ENCODE measurements at regions not wholly inside any gene's neighbourhood (a gene's known extent, or its start where the extent isn't known, plus 50 kb on each side); places are given as distances from the start of the nearest gene placed in this dataset.

GRCh38 chr10:129089341-129089740 is 377.7 kb upstream of the MGMT start:
- H3K27ac ChIP-seq = no peak overlapping the region
- no peak overlapping the region for H3K4me3 ChIP-seq (ENCODE audit: low read depth, low read length)
- no peaks in the 10 kb centered on the region for H3K79me2 ChIP-seq
- no peak overlapping the region for H2AFZ ChIP-seq
- H3K27me3 ChIP-seq (ENCODE audit: control insufficient read depth, insufficient read depth, low read length) = no peaks in the 10 kb centered on the region
- H3K9me3 ChIP-seq (ENCODE audit: control insufficient read depth, low read length) = no peaks in the 10 kb centered on the region
- no peaks in the 10 kb centered on the region for H3K4me1 ChIP-seq
- no peaks in the 10 kb centered on the region for H3K36me3 ChIP-seq (ENCODE audit: control insufficient read depth, insufficient read depth, low read length)
- no peak overlapping the region for H3K4me2 ChIP-seq (ENCODE audit: low read length)
- TF ChIP-seq CTCF (IDR thresholded peaks at IDR 0.05) = no peak
- no peak overlapping the region for H3K9ac ChIP-seq

- Histone ChIP-seq H3K4me1 (no peaks in the 10 kb centered on the region), H3K36me3 (ENCODE audit: control insufficient read depth, insufficient read depth, low read length) (no peaks in the 10 kb centered on the region), H3K79me2 (no peaks in the 10 kb centered on the region)
Measured at GRCh38 chr10:129090165-129090564, 376.9 kb upstream of the MGMT start.

GRCh38 chr10:129090618-129091366 is 376.2 kb upstream of the MGMT start:
- H3K9me3 ChIP-seq (ENCODE audit: control insufficient read depth, low read length) = no peaks in the 10 kb centered on the region
- H3K36me3 ChIP-seq (ENCODE audit: control insufficient read depth, insufficient read depth, low read length) = no peaks in the 10 kb centered on the region
- no peaks in the 10 kb centered on the region for H3K4me1 ChIP-seq
- H3K4me2 ChIP-seq (ENCODE audit: low read length) = no peak overlapping the region
- no peak overlapping the region for H2AFZ ChIP-seq
- no peaks in the 10 kb centered on the region for H3K79me2 ChIP-seq
- no peak overlapping the region for H3K27ac ChIP-seq
- H3K9ac ChIP-seq = no peak overlapping the region
- H3K27me3 ChIP-seq (ENCODE audit: control insufficient read depth, insufficient read depth, low read length) = no peaks in the 10 kb centered on the region
- H3K4me3 ChIP-seq (ENCODE audit: low read depth, low read length) = no peak overlapping the region
- no peak for TF ChIP-seq CTCF (IDR thresholded peaks at IDR 0.05)

More at GRCh38 chr10:129090165-129090564, 376.9 kb upstream of the MGMT start:
- TF ChIP-seq CTCF (IDR thresholded peaks at IDR 0.05) = no peak
- Histone ChIP-seq H3K9ac (no peak overlapping the region), H3K4me2 (ENCODE audit: low read length) (no peak overlapping the region), H3K4me3 (ENCODE audit: low read depth, low read length) (no peak overlapping the region), H3K9me3 (ENCODE audit: control insufficient read depth, low read length) (no peaks in the 10 kb centered on the region), H2AFZ (no peak overlapping the region), H3K27ac (no peak overlapping the region), H3K27me3 (ENCODE audit: control insufficient read depth, insufficient read depth, low read length) (no peaks in the 10 kb centered on the region)

GRCh38 chr10:129093641-129094040 is 373.4 kb upstream of the MGMT start:
- no peaks in the 10 kb centered on the region for H3K36me3 ChIP-seq (ENCODE audit: control insufficient read depth, insufficient read depth, low read length)
- no peak overlapping the region for H3K27ac ChIP-seq
- H3K4me3 ChIP-seq (ENCODE audit: low read depth, low read length) = no peak overlapping the region
- H3K79me2 ChIP-seq = no peaks in the 10 kb centered on the region
- no peak overlapping the region for H3K9ac ChIP-seq
- no peak overlapping the region for H2AFZ ChIP-seq
- no peaks in the 10 kb centered on the region for H3K9me3 ChIP-seq (ENCODE audit: control insufficient read depth, low read length)
- H3K4me1 ChIP-seq = no peaks in the 10 kb centered on the region
- no peaks in the 10 kb centered on the region for H3K27me3 ChIP-seq (ENCODE audit: control insufficient read depth, insufficient read depth, low read length)
- no peak overlapping the region for H3K4me2 ChIP-seq (ENCODE audit: low read length)
- no peak for TF ChIP-seq CTCF (IDR thresholded peaks at IDR 0.05)

GRCh38 chr10:129094233-129094632 is 372.8 kb upstream of the MGMT start:
- Histone ChIP-seq H3K79me2 (no peaks in the 10 kb centered on the region), H3K9me3 (ENCODE audit: control insufficient read depth, low read length) (no peaks in the 10 kb centered on the region), H3K27ac (no peak overlapping the region), H3K36me3 (ENCODE audit: control insufficient read depth, insufficient read depth, low read length) (no peaks in the 10 kb centered on the region), H3K27me3 (ENCODE audit: control insufficient read depth, insufficient read depth, low read length) (no peaks in the 10 kb centered on the region), H3K4me2 (ENCODE audit: low read length) (no peak overlapping the region), H3K4me3 (ENCODE audit: low read depth, low read length) (no peak overlapping the region), H3K4me1 (no peaks in the 10 kb centered on the region), H2AFZ (no peak overlapping the region), H3K9ac (no peak overlapping the region)
- TF ChIP-seq CTCF (IDR thresholded peaks at IDR 0.05) = no peak

Measured in parathyroid adenoma (tissue), 2 donors.